Fibroblast of lung (primary cell): ENCODE measurements at regions not wholly inside any gene's neighbourhood (a gene's known extent, or its start where the extent isn't known, plus 50 kb on each side); places are given as distances from the start of the nearest gene placed in this dataset.

Experiments used
- DNase-seq, 2 donors: peaks; one replicate each; pipeline versions ENCODE4 v3.0.0 to v3.0.0-alpha.2; 2010; ENCODE audit warnings: low read depth in 2 of 2
- H2AFZ ChIP-seq: 2 replicates; pipeline ENCODE4 v1.5.1; 2012; ENCODE audit warnings: low read length, control low read depth, inconsistent platforms
- H3K27ac ChIP-seq: 2 replicates; pipeline ENCODE4 v1.5.1; 2011; ENCODE audit warnings: low read length, control low read depth; ENCODE audit not compliant: insufficient read depth
- H3K27me3 ChIP-seq: 2 replicates; pipeline ENCODE4 v1.5.1; 2011; ENCODE audit warnings: mild to moderate bottlenecking, low read length; ENCODE audit not compliant: control insufficient read depth, insufficient read depth
- H3K36me3 ChIP-seq: 2 replicates; pipeline ENCODE4 v1.5.1; 2011; ENCODE audit warnings: low read length; ENCODE audit not compliant: control insufficient read depth, insufficient read depth
- H3K4me1 ChIP-seq: 2 replicates; pipeline ENCODE4 v1.5.1; 2011; ENCODE audit warnings: low read length; ENCODE audit not compliant: control insufficient read depth, insufficient read depth; ENCODE audit errors: extremely low read depth
- H3K4me2 ChIP-seq: 2 replicates; pipeline ENCODE4 v1.5.1; 2011; ENCODE audit warnings: low read length, control low read depth; ENCODE audit not compliant: insufficient read depth; ENCODE audit errors: extremely low read depth
- H3K4me3 ChIP-seq, 4 experiments: fragments of 200-600 bp in 1 of 4; sonication (generic) in 1 of 4; replicated peaks in 1 of 4; 2 replicates each; pipeline ENCODE4 v1.5.1; 2011 to 2016; ENCODE audit warnings: low read length in 4 of 4, low read depth in 3 of 4, mild to moderate bottlenecking in 3 of 4, control low read depth in 2 of 4, inconsistent platforms in 1 of 4, mixed read lengths in 1 of 4; ENCODE audit not compliant: insufficient read depth in 1 of 4; ENCODE audit errors: control extremely low read depth in 1 of 4
- H3K79me2 ChIP-seq: 2 replicates; pipeline ENCODE4 v1.5.1; 2012; ENCODE audit warnings: mild to moderate bottlenecking, low read length, inconsistent platforms; ENCODE audit not compliant: control insufficient read depth, insufficient read depth
- H3K9ac ChIP-seq: 2 replicates; pipeline ENCODE4 v1.5.1; 2011; ENCODE audit warnings: mild to moderate bottlenecking, low read length, control low read depth; ENCODE audit not compliant: insufficient read depth
- H3K9me3 ChIP-seq: 2 replicates; pipeline ENCODE4 v1.5.1; 2012; ENCODE audit warnings: low read depth, low read length; ENCODE audit not compliant: control insufficient read depth, insufficient read depth
- H4K20me1 ChIP-seq: 2 replicates; pipeline ENCODE4 v1.5.1; 2011; ENCODE audit warnings: low read length; ENCODE audit not compliant: control insufficient read depth, insufficient read depth; ENCODE audit errors: extremely low read depth
- CTCF ChIP-seq, 2 donors: IDR thresholded peaks in 1 of 2; conservative IDR thresholded peaks in 1 of 2; 1 replicate in 1 of 2; 2 replicates in 1 of 2; pipeline ENCODE4 v1.5.1; 2011 to 2012; ENCODE audit warnings: low read length in 2 of 2, control low read depth in 1 of 2, inconsistent platforms in 1 of 2, low read depth in 1 of 2, mild to moderate bottlenecking in 1 of 2
- EZH2 ChIP-seq: IDR thresholded peaks from 2 replicates; pipeline ENCODE4 v1.5.1; 2012; ENCODE audit warnings: low read length, control low read depth, mild to moderate bottlenecking; ENCODE audit errors: missing control alignments

- H2AFZ ChIP-seq = no peak overlapping the region
- DNase-seq = no peak
- no peaks in the 10 kb centered on the region for H4K20me1 ChIP-seq
- no peaks in the 10 kb centered on the region for H3K4me1 ChIP-seq
- no peaks in the 10 kb centered on the region for H3K27me3 ChIP-seq
- no peak overlapping the region for H3K9ac ChIP-seq
- no peak overlapping the region for H3K27ac ChIP-seq
- H3K4me3 ChIP-seq = no peak overlapping the region
- H3K79me2 ChIP-seq = no peaks in the 10 kb centered on the region
- TF ChIP-seq EZH2 (no peak), CTCF (conservative IDR thresholded peaks at IDR 0.05 in 1 of 2, IDR thresholded peaks at IDR 0.05 in 1 of 2; ENCODE audit: low read depth in 1 of 2, low read length in 2 of 2) (no peak)
- H3K36me3 ChIP-seq = no peaks in the 10 kb centered on the region
- H3K4me2 ChIP-seq = no peak overlapping the region
- H3K9me3 ChIP-seq = no peaks in the 10 kb centered on the region
Measured at GRCh38 chr14:87278415-87278814, 714.6 kb downstream of the GALC start.

GRCh38 chr14:87271331-87271730, 721.7 kb downstream of the GALC start:
- no peak overlapping the region for H3K4me2 ChIP-seq
- H3K4me3 ChIP-seq = no peak overlapping the region
- H4K20me1 ChIP-seq = no peaks in the 10 kb centered on the region
- no peaks in the 10 kb centered on the region for H3K4me1 ChIP-seq
- TF ChIP-seq EZH2 (no peak), CTCF (conservative IDR thresholded peaks at IDR 0.05 in 1 of 2, IDR thresholded peaks at IDR 0.05 in 1 of 2; ENCODE audit: low read depth in 1 of 2, low read length in 2 of 2) (no peak)
- DNase-seq = no peak
- no peaks in the 10 kb centered on the region for H3K9me3 ChIP-seq
- H3K79me2 ChIP-seq = no peaks in the 10 kb centered on the region
- no peak overlapping the region for H2AFZ ChIP-seq
- H3K27me3 ChIP-seq = no peaks in the 10 kb centered on the region
- H3K27ac ChIP-seq = no peak overlapping the region
- no peak overlapping the region for H3K9ac ChIP-seq
- H3K36me3 ChIP-seq = no peaks in the 10 kb centered on the region

- Histone ChIP-seq H3K4me2 (no peak overlapping the region), H3K79me2 (no peaks in the 10 kb centered on the region), H3K4me1 (no peaks in the 10 kb centered on the region), H3K27ac (no peak overlapping the region), H3K36me3 (no peaks in the 10 kb centered on the region), H3K27me3 (no peaks in the 10 kb centered on the region), H4K20me1 (no peaks in the 10 kb centered on the region), H2AFZ (no peak overlapping the region), H3K9ac (no peak overlapping the region), H3K9me3 (no peaks in the 10 kb centered on the region), H3K4me3 (no peak overlapping the region)
- TF ChIP-seq EZH2 = no peak
- no peak for TF ChIP-seq CTCF (conservative IDR thresholded peaks at IDR 0.05 in 1 of 2, IDR thresholded peaks at IDR 0.05 in 1 of 2; ENCODE audit: low read depth in 1 of 2, low read length in 2 of 2)
- no peak for DNase-seq
Measured at GRCh38 chr14:87268997-87269396, 724.0 kb downstream of the GALC start.
